Mesenchymal stem cell (in vitro differentiated cells and primary cell): ENCODE measurements at regions not wholly inside any gene's neighbourhood (a gene's known extent, or its start where the extent isn't known, plus 50 kb on each side); places are given as distances from the start of the nearest gene placed in this dataset.

Experiments
- DNase-seq: peaks from one replicate; pipeline ENCODE4 v3.0.0-alpha.2; 2013
- H2AFZ ChIP-seq: one replicate; pipeline ENCODE4 v1.6.1; 2013; ENCODE audit warnings: low read depth, mild to moderate bottlenecking, control low read depth, inconsistent platforms, low read length, moderate library complexity
- H2AK5ac ChIP-seq: 2 replicates; pipeline ENCODE4 v1.6.1; 2013; ENCODE audit warnings: low read length, moderate library complexity, mild to moderate bottlenecking, inconsistent platforms; ENCODE audit not compliant: severe bottlenecking
- H2BK120ac ChIP-seq: one replicate; pipeline ENCODE4 v1.6.1; 2013; ENCODE audit warnings: low read depth, mild to moderate bottlenecking, inconsistent platforms, low read length, moderate library complexity
- H2BK12ac ChIP-seq, 2 experiments: one replicate each; pipeline ENCODE4 v1.6.1; 2013; ENCODE audit warnings: inconsistent platforms in 2 of 2, low read length in 2 of 2, mild to moderate bottlenecking in 2 of 2, moderate library complexity in 2 of 2, control low read depth in 1 of 2
- H2BK15ac ChIP-seq: one replicate; pipeline ENCODE4 v1.6.1; 2013; ENCODE audit warnings: mild to moderate bottlenecking, low read depth, inconsistent platforms; ENCODE audit not compliant: poor library complexity, severe bottlenecking
- H2BK5ac ChIP-seq: 2 replicates; pipeline ENCODE4 v1.6.1; 2013; ENCODE audit warnings: low read depth, mild to moderate bottlenecking, low read length, control low read depth, inconsistent platforms; ENCODE audit not compliant: poor library complexity, severe bottlenecking
- H3K14ac ChIP-seq, 2 experiments: one replicate each; pipeline ENCODE4 v1.6.1; 2013; ENCODE audit warnings: inconsistent platforms in 2 of 2, low read length in 2 of 2, control low read depth in 1 of 2, mild to moderate bottlenecking in 1 of 2, moderate library complexity in 1 of 2
- H3K18ac ChIP-seq, 2 experiments: one replicate each; pipeline ENCODE4 v1.6.1; 2013; ENCODE audit warnings: inconsistent platforms in 2 of 2, low read length in 2 of 2, control low read depth in 1 of 2, low read depth in 1 of 2, mild to moderate bottlenecking in 1 of 2
- H3K23ac ChIP-seq, 2 experiments: one replicate each; pipeline ENCODE4 v1.6.1; 2013; ENCODE audit warnings: inconsistent platforms in 2 of 2, low read length in 2 of 2, mild to moderate bottlenecking in 2 of 2, moderate library complexity in 2 of 2, control low read depth in 1 of 2
- H3K27ac ChIP-seq: 2 replicates; pipeline ENCODE4 v1.5.1; 2013; ENCODE audit warnings: mild to moderate bottlenecking, moderate library complexity, low read length, control low read depth, inconsistent platforms; ENCODE audit not compliant: poor library complexity, severe bottlenecking
- H3K27me3 ChIP-seq, 2 experiments: 2 replicates each; pipeline versions ENCODE4 v1.6.1 to v1.7.0; 2013; ENCODE audit warnings: low read length in 2 of 2, mild to moderate bottlenecking in 2 of 2, moderate library complexity in 2 of 2, control low read depth in 1 of 2, inconsistent platforms in 1 of 2; ENCODE audit not compliant: control insufficient read depth in 1 of 2, insufficient read depth in 1 of 2
- H3K36me3 ChIP-seq, 2 experiments: 2 replicates each; pipeline versions ENCODE4 v1.6.1 to v1.7.0; 2013; ENCODE audit warnings: low read length in 2 of 2, control low read depth in 1 of 2, inconsistent platforms in 1 of 2, low read depth in 1 of 2, mild to moderate bottlenecking in 1 of 2; ENCODE audit not compliant: insufficient read depth in 2 of 2, control insufficient read depth in 1 of 2
- H3K4ac ChIP-seq, 2 experiments: one replicate each; pipeline ENCODE4 v1.6.1; 2013; ENCODE audit warnings: inconsistent platforms in 2 of 2, low read length in 2 of 2, mild to moderate bottlenecking in 2 of 2, moderate library complexity in 2 of 2, control low read depth in 1 of 2, low read depth in 1 of 2
- H3K4me1 ChIP-seq: 2 replicates; pipeline ENCODE4 v1.6.1; 2013; ENCODE audit warnings: low read depth, low read length, control low read depth; ENCODE audit not compliant: control insufficient read depth, insufficient read depth
- H3K4me2 ChIP-seq: 2 replicates; pipeline ENCODE4 v1.6.1; 2013; ENCODE audit warnings: low read length, mild to moderate bottlenecking, inconsistent platforms; ENCODE audit not compliant: poor library complexity, severe bottlenecking
- H3K4me3 ChIP-seq, 2 experiments: 2 replicates each; pipeline versions ENCODE4 v1.5.1 to v1.7.0; 2013; ENCODE audit warnings: low read length in 2 of 2, mild to moderate bottlenecking in 2 of 2, control low read depth in 1 of 2, low read depth in 1 of 2; ENCODE audit not compliant: insufficient read depth in 1 of 2
- H3K79me1 ChIP-seq: replicated peaks from 2 replicates; pipeline ENCODE4 v1.6.1; 2013; ENCODE audit warnings: mild to moderate bottlenecking, control low read depth, low read length, inconsistent platforms; ENCODE audit not compliant: poor library complexity, severe bottlenecking
- H3K9ac ChIP-seq: 2 replicates; pipeline ENCODE4 v1.7.0; 2013; ENCODE audit warnings: mild to moderate bottlenecking, low read length, moderate library complexity
- H3K9me3 ChIP-seq: 2 replicates; pipeline ENCODE4 v1.7.0; 2013; ENCODE audit warnings: mild to moderate bottlenecking, low read length; ENCODE audit not compliant: control insufficient read depth
- H4K8ac ChIP-seq: one replicate; pipeline ENCODE4 v1.6.1; 2013; ENCODE audit warnings: inconsistent platforms, mild to moderate bottlenecking, low read length, moderate library complexity
- H4K91ac ChIP-seq: one replicate; pipeline ENCODE4 v1.6.1; 2013; ENCODE audit warnings: mild to moderate bottlenecking, low read length, inconsistent platforms
- WGBS: methylation state at CpG from one replicate; pipeline ENCODE4 v1.1.7; 2013; ENCODE audit warnings: mixed read lengths; 5-methylcytosine and 5-hydroxymethylcytosine counted together

GRCh38 chr3:187801152-187801551 is 55.9 kb upstream of the BCL6 start:
- Histone ChIP-seq H3K23ac (no peak overlapping the region), H3K14ac (no peak overlapping the region), H3K27ac (no peak overlapping the region), H2AK5ac (no peak overlapping the region), H3K79me1 (no peaks in the 10 kb centered on the region), H3K4me2 (no peak overlapping the region), H3K18ac (no peak overlapping the region), H3K9me3 (no peaks in the 10 kb centered on the region), H4K8ac (no peak overlapping the region), H3K36me3 (no peaks in the 10 kb centered on the region), H2BK120ac (no peak overlapping the region), H4K91ac (no peak overlapping the region), H3K27me3 (no peaks in the 10 kb centered on the region), H3K4me1 (no peaks in the 10 kb centered on the region), H3K9ac (no peak overlapping the region), H2AFZ (no peak overlapping the region), H2BK15ac (no peak overlapping the region), H3K4me3 (no peak overlapping the region), H2BK5ac (no peak overlapping the region), H2BK12ac (no peak overlapping the region), H3K4ac (no peak overlapping the region)
- no peak for DNase-seq
- WGBS: 93% methylated on average over 5 of the region's 5 CpGs

GRCh38 chr3:187802203-187802927 is 57.1 kb upstream of the BCL6 start:
- Histone ChIP-seq H4K91ac (no peak overlapping the region), H3K9ac (no peak overlapping the region), H3K14ac (no peak overlapping the region), H2BK120ac (no peak overlapping the region), H2BK12ac (no peak overlapping the region), H3K18ac (no peak overlapping the region), H2AK5ac (no peak overlapping the region), H3K23ac (no peak overlapping the region), H2AFZ (no peak overlapping the region), H3K4me1 (no peaks in the 10 kb centered on the region), H3K27me3 (no peaks in the 10 kb centered on the region), H2BK5ac (no peak overlapping the region), H2BK15ac (no peak overlapping the region), H3K4me2 (no peak overlapping the region), H3K4ac (no peak overlapping the region), H3K36me3 (no peaks in the 10 kb centered on the region), H3K4me3 (no peak overlapping the region), H3K9me3 (no peaks in the 10 kb centered on the region), H4K8ac (no peak overlapping the region), H3K27ac (no peak overlapping the region), H3K79me1 (no peaks in the 10 kb centered on the region)
- 90% methylated on average over 6 of the region's 7 CpGs for WGBS
- no peak for DNase-seq

GRCh38 chr3:187802928-187803259 is 57.6 kb upstream of the BCL6 start:
- Histone ChIP-seq H3K27ac (no peak overlapping the region), H3K27me3 (no peaks in the 10 kb centered on the region), H2AFZ (no peak overlapping the region), H4K91ac (no peak overlapping the region), H3K23ac (no peak overlapping the region), H2BK12ac (no peak overlapping the region), H2BK120ac (no peak overlapping the region), H3K4ac (no peak overlapping the region), H3K4me3 (no peak overlapping the region), H3K18ac (no peak overlapping the region), H3K9ac (no peak overlapping the region), H3K36me3 (no peaks in the 10 kb centered on the region), H3K79me1 (no peaks in the 10 kb centered on the region), H4K8ac (no peak overlapping the region), H3K14ac (no peak overlapping the region), H2AK5ac (no peak overlapping the region), H2BK15ac (no peak overlapping the region), H2BK5ac (no peak overlapping the region), H3K4me2 (no peak overlapping the region), H3K4me1 (no peaks in the 10 kb centered on the region), H3K9me3 (no peaks in the 10 kb centered on the region)
- no peak for DNase-seq
- WGBS: 96% methylated on average over 9 of the region's 9 CpGs

- H3K4ac ChIP-seq: no peak overlapping the region
- H3K9me3 ChIP-seq: no peaks in the 10 kb centered on the region
- H2BK5ac ChIP-seq: no peak overlapping the region
- H3K14ac ChIP-seq: no peak overlapping the region
- no peak overlapping the region for H2BK12ac ChIP-seq
- no peak overlapping the region for H3K23ac ChIP-seq
- H3K36me3 ChIP-seq: no peaks in the 10 kb centered on the region
- no peak overlapping the region for H2BK15ac ChIP-seq
- H3K4me1 ChIP-seq: peaks cover 6% of the 10 kb centered on the region
- H3K9ac ChIP-seq: no peak overlapping the region
- no peak overlapping the region for H2AFZ ChIP-seq
- no peak overlapping the region for H4K91ac ChIP-seq
- no peak overlapping the region for H2AK5ac ChIP-seq
- no peak overlapping the region for H3K4me3 ChIP-seq
- no peaks in the 10 kb centered on the region for H3K79me1 ChIP-seq
- no peak overlapping the region for H3K18ac ChIP-seq
- 89% methylated on average over 8 of the region's 11 CpGs for WGBS
- H2BK120ac ChIP-seq: no peak overlapping the region
- no peak overlapping the region for H3K27ac ChIP-seq
- H3K4me2 ChIP-seq: no peak overlapping the region
- no peak for DNase-seq
- H3K27me3 ChIP-seq: no peaks in the 10 kb centered on the region
- H4K8ac ChIP-seq: no peak overlapping the region
Observed at GRCh38 chr3:187804120-187804744, 59.0 kb upstream of the BCL6 start.
